ENCODE measurements at regions not wholly inside any gene's neighbourhood (a gene's known extent, or its start where the extent isn't known, plus 50 kb on each side); places are given as distances from the start of the nearest gene placed in this dataset.

DNA sequence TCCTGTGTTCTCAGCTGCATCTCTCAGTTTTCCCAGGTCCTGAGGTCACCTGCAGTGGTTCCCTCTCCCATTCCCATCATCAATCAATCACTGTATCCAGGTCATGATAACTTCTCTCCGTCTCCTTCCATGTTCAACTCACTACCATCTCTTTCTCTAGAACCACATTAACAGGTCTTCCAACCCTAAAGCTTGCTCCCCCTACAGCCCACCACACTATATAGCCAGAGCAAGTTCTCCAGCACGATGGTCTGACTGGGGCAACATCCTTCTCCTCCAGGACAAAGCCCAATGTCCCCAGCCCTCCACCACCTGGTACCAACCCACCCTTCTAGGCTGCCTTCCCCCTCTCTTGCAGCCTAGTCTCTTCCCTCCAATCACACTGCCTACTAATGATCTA, 241.6 kb downstream of the CDK5RAP2 start:
- in situ Hi-C loops (cut with HindIII; ENCODE audit: low pct_unique_long_range_greater_than_20kb, low sequenced_read_pairs) = no loop called here
- no peak for TF ChIP-seq JUND (IDR thresholded peaks at IDR 0.05; ENCODE audit: low read depth)
- DNase-seq (ENCODE audit: low read depth in 1 of 2, low spot score in 1 of 2) = no peak

DNA sequence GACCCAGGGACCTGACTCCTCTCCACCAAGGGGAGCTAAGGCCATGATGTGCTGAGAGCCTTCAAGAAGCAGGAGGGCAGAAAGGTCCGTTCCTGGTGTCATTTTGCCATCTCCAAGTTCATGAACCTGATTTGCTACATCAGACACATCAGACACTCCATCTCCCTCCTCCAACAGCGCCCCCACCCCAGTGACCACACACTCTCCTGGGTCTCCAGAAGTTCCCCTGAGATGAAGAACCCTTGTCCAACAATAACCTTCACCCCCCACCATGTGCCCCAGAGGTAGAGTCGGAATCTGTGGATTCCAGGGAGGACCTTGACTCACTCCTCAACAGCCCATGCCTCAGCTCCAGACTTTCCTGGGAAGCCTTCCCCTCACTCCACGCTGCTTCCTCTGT, 242.8 kb downstream of the CDK5RAP2 start:
- in situ Hi-C loops (cut with HindIII; ENCODE audit: low pct_unique_long_range_greater_than_20kb, low sequenced_read_pairs) = no loop called here
- TF ChIP-seq JUND (IDR thresholded peaks at IDR 0.05; ENCODE audit: low read depth) = no peak
- DNase-seq (ENCODE audit: low read depth in 1 of 2, low spot score in 1 of 2) = no peak

DNA sequence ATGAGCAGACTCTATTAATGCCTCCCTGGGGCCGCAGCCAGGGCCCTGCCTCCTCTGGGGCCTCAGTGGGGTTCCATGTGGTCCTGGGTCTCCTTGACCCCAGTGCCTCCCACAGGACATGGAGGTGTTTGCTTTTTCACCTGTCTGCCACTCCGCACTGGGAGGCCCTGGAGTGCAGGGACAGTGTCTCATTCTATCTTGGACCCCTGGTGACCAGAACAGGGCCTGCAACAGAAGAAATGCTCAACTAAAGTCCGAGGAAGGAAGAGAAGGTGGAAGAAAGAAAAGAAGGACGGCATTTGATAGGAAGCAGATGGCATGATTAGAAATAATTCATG, 243.2 kb downstream of the CDK5RAP2 start:
- in situ Hi-C loops (cut with HindIII; ENCODE audit: low pct_unique_long_range_greater_than_20kb, low sequenced_read_pairs) = no loop called here
- no peak for TF ChIP-seq JUND (IDR thresholded peaks at IDR 0.05; ENCODE audit: low read depth)
- no peak for DNase-seq (ENCODE audit: low read depth in 1 of 2, low spot score in 1 of 2)

DNA sequence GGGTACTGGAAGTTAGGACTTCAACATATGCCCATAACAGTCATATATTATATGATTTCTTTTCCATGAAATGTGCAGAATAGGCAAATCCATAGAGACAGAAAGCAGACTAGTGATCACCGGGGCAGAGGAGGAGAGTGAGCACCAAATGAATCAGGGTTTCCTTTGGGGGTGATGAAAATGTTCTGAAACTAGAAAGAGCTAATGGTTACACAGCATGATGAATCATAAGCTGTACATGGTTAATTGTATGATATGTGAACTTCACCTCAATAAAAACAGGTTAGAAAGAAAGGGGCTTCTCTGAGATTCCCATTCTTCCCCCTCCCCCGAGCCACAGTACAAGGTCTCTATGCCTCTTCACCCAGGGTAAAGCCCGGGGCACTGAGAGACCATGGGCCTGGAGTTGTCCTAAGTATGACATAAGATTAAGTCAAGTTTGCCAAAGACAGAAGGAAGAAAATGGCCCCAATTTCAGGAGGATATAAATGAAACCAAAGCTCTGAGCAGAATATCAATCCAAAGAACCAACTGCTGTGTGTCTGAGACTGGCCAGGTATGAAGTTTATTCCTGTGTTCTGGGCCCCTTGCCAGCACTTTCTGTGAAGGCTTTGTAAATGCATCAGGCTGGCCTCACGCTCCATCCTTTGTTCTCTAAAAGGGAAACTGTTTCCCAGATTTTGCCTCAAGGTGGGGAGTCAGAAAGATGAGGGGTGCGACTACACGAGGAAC, 243.8 kb downstream of the CDK5RAP2 start:
- no peak for DNase-seq (ENCODE audit: low read depth in 1 of 2, low spot score in 1 of 2)

DNA sequence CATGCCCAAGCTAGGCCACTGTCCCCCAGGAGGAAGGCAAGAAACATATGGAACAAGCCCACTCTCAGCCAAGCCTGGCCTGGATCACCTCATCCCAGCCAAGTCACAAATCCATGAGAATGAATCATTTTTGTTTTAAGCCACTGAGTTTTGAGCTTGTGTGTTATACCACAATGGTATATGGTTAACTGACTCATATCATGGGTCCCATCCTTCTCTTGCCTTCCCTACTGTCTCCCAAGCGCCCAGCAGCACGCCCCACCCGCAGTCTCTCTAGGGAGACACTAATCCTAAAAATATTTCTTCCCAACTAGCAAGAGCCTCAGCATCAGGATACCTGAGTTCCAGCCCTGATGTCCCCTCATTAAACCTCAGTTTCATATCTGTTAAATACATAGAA, 248.1 kb downstream of the CDK5RAP2 start:
- no peak for TF ChIP-seq JUND (IDR thresholded peaks at IDR 0.05; ENCODE audit: low read depth)
- in situ Hi-C loops (cut with HindIII; ENCODE audit: low pct_unique_long_range_greater_than_20kb, low sequenced_read_pairs) = no loop called here
- no peak for DNase-seq (ENCODE audit: low read depth in 1 of 2, low spot score in 1 of 2)

More for the DNA sequence above, 243.8 kb downstream of the CDK5RAP2 start:
- no peak for TF ChIP-seq JUND (IDR thresholded peaks at IDR 0.05; ENCODE audit: low read depth)
- in situ Hi-C loops (cut with HindIII; ENCODE audit: low pct_unique_long_range_greater_than_20kb, low sequenced_read_pairs) = no loop called here

DNA sequence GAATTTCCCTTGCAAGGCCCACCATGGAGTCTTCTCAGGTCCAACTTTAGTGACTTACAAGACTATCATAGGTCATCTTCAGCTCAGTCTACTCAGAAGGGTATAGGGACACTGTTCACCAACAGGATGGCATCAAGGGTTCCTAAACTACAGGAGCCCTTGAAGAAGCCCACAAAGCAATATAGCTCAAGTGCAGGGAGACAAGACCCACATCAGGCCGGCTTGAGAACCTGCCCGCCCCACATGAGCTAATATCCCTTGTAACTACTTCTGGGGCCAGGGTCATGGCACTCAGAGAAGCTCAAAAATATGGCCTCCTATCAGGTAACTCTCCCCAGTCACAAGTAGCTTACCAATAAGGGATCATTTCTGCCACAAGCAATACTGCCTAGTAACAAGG, 249.9 kb downstream of the CDK5RAP2 start:
- no peak for DNase-seq (ENCODE audit: low read depth in 1 of 2, low spot score in 1 of 2)
- no peak for TF ChIP-seq JUND (IDR thresholded peaks at IDR 0.05; ENCODE audit: low read depth)
- in situ Hi-C loops (cut with HindIII; ENCODE audit: low pct_unique_long_range_greater_than_20kb, low sequenced_read_pairs) = no loop called here

DNA sequence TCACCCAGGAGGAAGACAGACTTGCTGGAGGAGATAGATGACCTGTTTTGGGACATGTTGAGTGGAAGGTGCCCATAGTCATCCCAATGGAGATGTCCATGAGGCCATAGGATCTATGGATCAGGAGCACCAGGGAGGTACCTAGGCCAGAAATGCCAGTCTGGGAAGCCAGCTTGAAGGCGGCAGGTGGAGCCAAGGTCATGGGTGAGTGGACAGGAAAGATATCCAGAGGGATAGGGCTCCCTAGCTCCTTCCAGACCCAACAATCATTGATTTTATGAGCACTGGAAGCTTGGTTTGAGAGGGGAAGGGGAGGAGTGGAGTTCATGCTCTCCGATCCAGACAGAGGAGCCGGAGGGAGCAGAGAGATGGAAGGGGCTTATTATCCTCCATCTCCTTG, 252.6 kb downstream of the CDK5RAP2 start:
- no peak for DNase-seq (ENCODE audit: low read depth in 1 of 2, low spot score in 1 of 2)
- in situ Hi-C loops (cut with HindIII; ENCODE audit: low pct_unique_long_range_greater_than_20kb, low sequenced_read_pairs) = no loop called here
- TF ChIP-seq JUND (IDR thresholded peaks at IDR 0.05; ENCODE audit: low read depth) = no peak

- TF ChIP-seq JUND (IDR thresholded peaks at IDR 0.05; ENCODE audit: low read depth) = no peak
- DNase-seq (ENCODE audit: low read depth in 1 of 2, low spot score in 1 of 2) = no peak
- in situ Hi-C loops (cut with HindIII; ENCODE audit: low pct_unique_long_range_greater_than_20kb, low sequenced_read_pairs) = no loop called here
Observed at GRCh38 chr9:120326049-120326693, 253.8 kb downstream of the CDK5RAP2 start.

- no peak for TF ChIP-seq JUND (IDR thresholded peaks at IDR 0.05; ENCODE audit: low read depth)
- no peak for DNase-seq (ENCODE audit: low read depth in 1 of 2, low spot score in 1 of 2)
- in situ Hi-C loops (cut with HindIII; ENCODE audit: low pct_unique_long_range_greater_than_20kb, low sequenced_read_pairs) = no loop called here
Observed at GRCh38 chr9:120324996-120325642, 254.8 kb downstream of the CDK5RAP2 start.

DNA sequence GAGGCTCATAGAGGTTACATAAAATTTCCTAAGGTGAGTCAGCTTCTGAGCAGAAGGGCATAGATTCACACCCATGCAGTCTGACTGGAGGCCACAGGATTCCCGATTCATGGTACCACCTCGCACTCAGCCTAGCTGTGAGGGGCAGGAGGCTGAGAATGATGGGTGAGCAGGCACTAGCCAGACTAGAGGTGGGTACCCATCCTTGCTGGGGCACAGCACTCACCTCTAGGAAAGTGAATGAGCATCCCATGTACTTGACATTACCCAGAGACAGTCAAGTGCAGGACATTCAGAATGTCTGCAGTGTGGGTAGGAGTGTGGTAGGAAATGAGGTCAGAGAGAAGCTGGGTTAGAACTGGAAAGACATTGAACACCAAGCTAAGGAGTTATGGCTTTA, 255.5 kb downstream of the CDK5RAP2 start:
- DNase-seq (ENCODE audit: low read depth in 1 of 2, low spot score in 1 of 2) = no peak
- no peak for TF ChIP-seq JUND (IDR thresholded peaks at IDR 0.05; ENCODE audit: low read depth)
- in situ Hi-C loops (cut with HindIII; ENCODE audit: low pct_unique_long_range_greater_than_20kb, low sequenced_read_pairs) = no loop called here

- TF ChIP-seq JUND (IDR thresholded peaks at IDR 0.05; ENCODE audit: low read depth) = no peak
- in situ Hi-C loops (cut with HindIII; ENCODE audit: low pct_unique_long_range_greater_than_20kb, low sequenced_read_pairs) = no loop called here
- no peak for DNase-seq (ENCODE audit: low read depth in 1 of 2, low spot score in 1 of 2)
Observed at GRCh38 chr9:120323125-120323524, 256.8 kb downstream of the CDK5RAP2 start.

- in situ Hi-C loops (cut with HindIII; ENCODE audit: low pct_unique_long_range_greater_than_20kb, low sequenced_read_pairs) = no loop called here
- DNase-seq (ENCODE audit: low read depth in 1 of 2, low spot score in 1 of 2) = no peak
- TF ChIP-seq JUND (IDR thresholded peaks at IDR 0.05; ENCODE audit: low read depth) = no peak
Observed at GRCh38 chr9:120319452-120319851, 260.5 kb downstream of the CDK5RAP2 start.

- in situ Hi-C loops (cut with HindIII; ENCODE audit: low pct_unique_long_range_greater_than_20kb, low sequenced_read_pairs) = no loop called here
- TF ChIP-seq JUND (IDR thresholded peaks at IDR 0.05; ENCODE audit: low read depth) = no peak
- no peak for DNase-seq (ENCODE audit: low read depth in 1 of 2, low spot score in 1 of 2)
Observed at GRCh38 chr9:120315154-120315553, 264.8 kb downstream of the CDK5RAP2 start.

All from T47D (cell line).